ENCODE measurements at regions not wholly inside any gene's neighbourhood (a gene's known extent, or its start where the extent isn't known, plus 50 kb on each side); places are given as distances from the start of the nearest gene placed in this dataset.

- TF ChIP-seq CTCF (IDR thresholded peaks at IDR 0.05; ENCODE audit: low read depth, low read length, poor library complexity, severe bottlenecking) (no peak), EZH2phosphoT487 (IDR thresholded peaks at IDR 0.05; ENCODE audit: borderline replicate concordance, low read length) (no peak)
Observed at GRCh38 chr1:78304761-78305160, 186.0 kb upstream of the PTGFR start.
